Activated CD4-positive, alpha-beta T cell treated with anti-CD3 and anti-CD28 coated beads for 24 hours (primary cell): ENCODE measurements at regions not wholly inside any gene's neighbourhood (a gene's known extent, or its start where the extent isn't known, plus 50 kb on each side); places are given as distances from the start of the nearest gene placed in this dataset.
"Not testable (repeated sequence)": the region's sequence is repeated elsewhere in the genome, so short reads cannot be mapped to it uniquely, and the experiment has no call there.

Experiments
- DNase-seq, 2 donors: peaks; one replicate each; pipeline ENCODE4 v3.0.0-alpha.2; 2020; ENCODE audit warnings: low read depth in 2 of 2

DNA sequence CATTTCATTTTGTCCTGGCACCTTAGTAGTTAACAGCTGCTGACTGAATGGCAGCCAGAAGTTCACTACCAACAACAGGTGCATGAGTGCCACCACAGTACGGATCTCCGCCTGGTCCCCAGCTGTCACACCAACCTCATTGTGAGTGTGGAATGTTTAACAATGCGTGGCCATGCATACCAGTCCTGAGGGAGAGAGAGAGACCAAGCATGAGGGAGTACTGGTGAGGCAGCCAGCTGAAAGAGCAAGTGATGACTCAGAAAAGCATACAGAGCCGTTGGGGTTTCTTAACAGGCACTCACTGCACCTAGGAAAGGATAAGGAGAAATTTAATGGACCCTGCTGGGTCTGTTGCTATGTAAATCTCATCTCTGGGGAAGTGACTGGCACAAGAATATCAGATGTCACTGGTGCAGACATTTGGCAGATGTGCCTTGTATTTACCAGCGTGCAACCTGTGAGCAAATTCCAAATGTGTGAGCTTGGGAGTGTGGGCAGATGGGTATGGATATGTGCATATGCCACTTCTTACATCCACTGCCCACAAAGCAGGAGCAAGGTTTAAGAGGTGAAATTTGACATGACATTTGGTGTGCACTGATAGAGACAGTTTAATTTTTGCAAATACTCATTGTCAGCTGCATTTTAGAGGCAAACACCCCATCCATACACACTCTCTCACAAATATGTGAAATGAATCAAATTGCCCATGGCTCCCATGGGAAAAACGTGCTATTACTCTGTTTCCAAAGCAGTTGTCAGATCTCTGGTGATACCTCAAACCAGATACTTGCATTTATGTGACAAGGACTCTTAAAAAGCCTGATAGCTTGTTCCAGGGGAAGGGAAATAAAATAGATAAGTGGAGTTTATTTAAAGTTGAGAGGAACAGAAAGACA is 245.2 kb upstream of the ARPP21 start:
- no peak for DNase-seq

- DNase-seq, result no peak
These were observed 244.4 kb upstream of the ARPP21 start for GRCh38 chr3:35394905-35395304.

DNA sequence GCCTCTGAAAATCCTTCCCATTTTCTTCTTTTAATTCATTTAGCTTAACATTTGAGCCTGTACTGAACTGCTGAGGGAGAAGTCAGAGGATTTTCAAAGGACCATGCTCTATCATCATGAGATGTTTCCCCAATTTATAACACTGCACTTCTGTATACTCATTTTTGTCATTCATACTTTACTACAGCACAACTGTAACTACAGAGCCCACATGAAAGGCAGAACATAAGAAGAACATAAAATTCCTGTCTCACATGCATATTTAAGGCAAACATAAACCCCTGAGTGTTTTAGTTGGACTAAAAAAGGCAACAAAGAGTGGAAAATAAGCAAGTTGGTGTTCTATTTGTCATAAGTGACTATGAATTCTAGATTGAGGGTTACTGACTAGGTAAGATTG is 237.7 kb upstream of the ARPP21 start:
- DNase-seq, result no peak

DNA sequence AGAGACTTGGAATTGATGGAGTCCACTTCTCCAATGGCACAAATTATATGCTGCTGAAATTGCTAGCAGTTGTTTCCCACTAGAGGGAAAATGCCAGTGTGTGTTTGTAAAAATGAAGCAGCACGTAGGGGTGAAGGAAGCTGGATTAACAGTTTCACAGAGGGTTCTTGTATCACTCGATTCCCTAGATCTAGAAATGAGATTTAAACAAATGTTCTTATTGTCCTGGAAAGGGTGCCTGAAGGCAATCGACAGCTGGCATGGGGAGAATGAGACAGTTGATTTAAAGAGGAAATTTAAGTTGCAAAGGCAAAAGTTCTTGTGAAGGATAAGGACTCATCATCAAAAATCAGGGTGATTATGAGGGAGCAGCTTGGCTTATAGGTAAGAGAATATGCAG is 234.8 kb upstream of the ARPP21 start:
- DNase-seq, result no peak

- DNase-seq, result no peak
These were observed 230.4 kb upstream of the ARPP21 start for GRCh38 chr3:35408882-35409281.

GRCh38 chr3:35409991-35410390 is 229.3 kb upstream of the ARPP21 start:
- no peak for DNase-seq

GRCh38 chr3:35413483-35413882 is 225.8 kb upstream of the ARPP21 start:
- DNase-seq, result no peak

GRCh38 chr3:35417080-35417479 is 222.2 kb upstream of the ARPP21 start:
- no peak for DNase-seq

DNA sequence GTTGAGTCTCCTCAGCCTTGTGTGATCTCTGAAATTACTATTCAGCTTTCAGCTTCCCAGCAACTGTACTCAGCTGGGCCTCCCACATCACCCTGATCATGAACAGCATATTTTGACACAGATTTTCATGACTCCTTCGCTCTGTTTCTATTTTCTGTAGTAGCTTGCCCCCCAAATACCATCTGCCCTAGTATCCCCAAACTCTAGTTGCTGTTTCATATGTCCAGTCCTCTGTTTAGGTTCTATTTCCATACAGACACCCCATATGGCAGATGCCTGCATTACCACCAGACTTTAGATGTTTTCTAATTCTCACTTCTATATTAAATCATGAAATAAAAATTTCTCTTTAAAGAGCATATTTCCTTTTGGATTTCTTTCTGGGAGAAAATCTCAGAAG is 217.2 kb upstream of the ARPP21 start:
- no peak for DNase-seq

- no peak for DNase-seq
These were observed 216.3 kb upstream of the ARPP21 start for GRCh38 chr3:35422836-35423601.

- no peak for DNase-seq
These were observed 212.9 kb upstream of the ARPP21 start for GRCh38 chr3:35426366-35426958.

GRCh38 chr3:35437381-35437780 is 201.9 kb upstream of the ARPP21 start:
- no peak for DNase-seq

GRCh38 chr3:35438101-35438500 is 201.2 kb upstream of the ARPP21 start:
- no peak for DNase-seq

DNA sequence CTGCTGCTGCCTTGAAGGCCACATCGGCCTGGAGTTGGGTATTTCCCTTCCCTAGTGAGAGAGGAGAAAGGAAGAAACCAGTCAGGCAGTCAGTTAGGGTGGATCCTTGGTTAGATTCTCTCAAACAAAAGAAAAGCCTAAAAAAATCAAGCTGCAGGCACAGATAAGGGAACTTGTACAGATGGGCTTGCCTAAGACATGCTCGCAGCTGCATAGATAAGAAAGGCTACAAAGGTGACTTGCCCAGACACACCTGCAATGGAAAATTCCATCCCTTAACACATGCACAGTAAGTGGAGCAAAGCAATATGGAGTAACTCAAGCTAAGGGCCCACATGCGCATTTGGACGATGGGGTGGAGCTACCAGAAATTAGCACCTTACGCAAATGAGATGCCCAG is 199.7 kb upstream of the ARPP21 start:
- no peak for DNase-seq

DNA sequence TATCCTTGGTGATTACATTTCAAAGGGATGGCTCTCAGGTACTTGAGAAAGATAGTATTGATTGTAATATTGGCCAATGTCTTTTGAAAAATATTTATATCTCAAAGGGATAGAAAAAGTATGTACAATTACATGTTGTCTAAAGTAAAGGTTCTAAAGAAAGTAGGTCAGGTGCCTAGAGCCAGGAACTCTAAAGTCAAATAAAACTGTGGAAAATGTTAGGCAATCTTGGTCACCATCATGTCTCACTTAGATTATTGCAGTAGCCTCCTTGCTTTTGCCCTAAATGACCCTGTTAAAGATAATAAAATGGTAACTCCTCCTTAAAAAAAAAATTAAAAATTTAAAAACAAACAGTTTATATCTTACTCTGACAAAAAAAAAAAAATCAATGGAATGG is 198.5 kb upstream of the ARPP21 start:
- no peak for DNase-seq

DNA sequence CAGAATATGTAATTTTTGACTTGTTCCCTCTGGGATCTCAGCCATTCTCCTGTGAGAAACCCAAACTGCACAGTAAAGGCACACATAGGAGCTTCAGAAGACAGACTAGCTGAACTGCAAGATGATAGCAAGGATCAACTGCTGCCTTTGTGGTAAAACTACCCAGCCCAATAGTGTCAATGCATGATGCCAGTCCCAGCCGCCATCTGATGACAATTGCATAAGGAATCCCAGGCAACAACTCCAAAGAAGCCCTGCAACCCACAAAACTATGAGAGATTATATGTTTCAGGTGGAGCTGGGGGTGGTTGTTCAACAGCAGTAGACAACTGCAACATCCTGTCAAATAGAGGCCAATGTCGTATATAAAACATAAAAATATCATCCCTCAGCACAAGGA is 192.4 kb upstream of the ARPP21 start:
- DNase-seq, result no peak

- no peak for DNase-seq
These were observed 191.2 kb upstream of the ARPP21 start for GRCh38 chr3:35448121-35448520.

- no peak for DNase-seq
These were observed 190.6 kb upstream of the ARPP21 start for GRCh38 chr3:35448681-35449080.

- DNase-seq, result not testable (repeated sequence)
These were observed 184.5 kb upstream of the ARPP21 start for GRCh38 chr3:35454819-35455218.

- no peak for DNase-seq
These were observed 165.4 kb upstream of the ARPP21 start for GRCh38 chr3:35473956-35474355.

DNA sequence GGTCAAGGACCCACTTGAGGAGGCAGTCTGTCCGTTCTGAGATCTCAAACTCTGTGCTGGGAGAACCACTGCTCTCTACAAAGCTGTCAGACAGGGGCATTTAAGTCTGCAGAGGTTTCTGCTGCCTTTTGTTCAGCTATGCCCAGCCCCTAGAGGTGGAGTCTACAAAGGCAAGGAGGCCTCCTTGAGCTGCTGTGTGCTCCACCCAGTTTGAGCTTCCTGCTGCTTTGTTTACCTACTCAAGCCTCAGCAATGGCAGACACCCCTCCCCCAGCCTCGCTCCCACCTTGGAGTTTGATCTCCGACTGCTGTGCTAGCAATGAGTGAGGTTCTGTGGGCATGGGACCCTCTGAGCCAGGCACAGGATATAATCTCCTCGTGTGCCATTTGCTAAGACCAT is 156.8 kb upstream of the ARPP21 start:
- DNase-seq, result not testable (repeated sequence)

DNA sequence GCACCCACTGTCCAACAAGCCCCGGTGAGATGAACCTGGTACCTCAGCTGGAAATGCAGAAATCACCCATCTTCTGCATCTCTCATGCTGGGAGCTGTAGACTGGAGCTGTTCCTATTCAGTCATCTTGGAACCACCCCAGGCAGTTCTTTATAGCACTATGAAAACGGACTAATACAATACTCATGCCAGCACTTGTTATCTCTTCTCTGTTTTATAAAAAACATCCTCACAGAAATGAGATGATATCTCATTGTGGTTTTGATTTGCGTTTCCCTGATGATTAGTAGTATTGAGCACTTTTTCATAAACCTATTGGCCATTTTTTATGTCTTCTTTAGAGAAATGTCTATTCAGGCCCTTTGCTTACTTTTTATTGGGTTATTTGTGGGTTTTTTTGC is 156.2 kb upstream of the ARPP21 start:
- DNase-seq, result no peak
